HL-60/S4 (cell line): ENCODE measurements at regions not wholly inside any gene's neighbourhood (a gene's known extent, or its start where the extent isn't known, plus 50 kb on each side); places are given as distances from the start of the nearest gene placed in this dataset.

Source experiments
- in situ Hi-C: fragments of 300-500 bp; cut with MboI; formaldehyde crosslinking; loops from 2 replicates; pipeline ENCODE4 v1.14.3; 2022; ENCODE audit warnings: low sequenced_read_pairs

DNA sequence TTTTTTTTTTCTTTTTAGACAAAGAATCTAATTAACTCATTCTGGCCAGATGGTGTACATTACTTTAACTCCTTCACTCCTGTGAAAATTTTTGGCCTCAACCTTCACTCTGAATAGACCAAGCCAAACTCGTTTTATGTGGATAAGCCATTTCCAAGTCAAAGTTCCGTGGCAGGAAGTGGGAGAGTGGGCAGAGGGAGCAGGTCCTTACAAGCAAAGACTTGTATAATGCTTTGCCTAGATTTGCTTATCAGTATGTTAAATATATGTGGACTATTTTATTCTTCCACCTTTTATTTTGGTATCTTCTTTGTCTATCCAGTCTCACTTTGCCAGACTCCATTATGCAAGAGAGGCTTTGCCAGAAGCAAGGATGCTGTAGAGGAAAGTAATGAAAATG lies 178.1 kb upstream of the TNP1 start:
- in situ Hi-C loops, result no loop called here

DNA sequence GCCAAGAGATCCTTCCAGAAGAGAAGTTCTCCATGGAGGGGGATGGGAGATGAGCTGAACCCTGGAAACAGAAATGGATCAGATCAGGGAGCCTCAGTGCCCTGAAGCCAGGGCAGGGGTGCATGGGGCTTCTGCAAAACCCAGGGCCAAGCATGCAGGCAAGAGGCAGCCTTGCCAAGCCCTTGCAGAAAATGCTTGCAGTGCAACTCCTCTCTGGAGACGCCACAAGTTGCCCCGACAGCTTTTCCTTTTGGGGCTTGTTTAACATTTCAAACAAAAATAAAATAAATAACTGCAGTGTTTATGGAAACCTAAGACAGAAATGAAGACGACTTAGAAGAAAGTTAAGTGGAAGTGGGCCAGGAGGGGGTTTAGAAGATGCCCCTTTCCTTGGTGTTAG lies 177.5 kb upstream of the TNP1 start:
- in situ Hi-C loops, result no loop called here

DNA sequence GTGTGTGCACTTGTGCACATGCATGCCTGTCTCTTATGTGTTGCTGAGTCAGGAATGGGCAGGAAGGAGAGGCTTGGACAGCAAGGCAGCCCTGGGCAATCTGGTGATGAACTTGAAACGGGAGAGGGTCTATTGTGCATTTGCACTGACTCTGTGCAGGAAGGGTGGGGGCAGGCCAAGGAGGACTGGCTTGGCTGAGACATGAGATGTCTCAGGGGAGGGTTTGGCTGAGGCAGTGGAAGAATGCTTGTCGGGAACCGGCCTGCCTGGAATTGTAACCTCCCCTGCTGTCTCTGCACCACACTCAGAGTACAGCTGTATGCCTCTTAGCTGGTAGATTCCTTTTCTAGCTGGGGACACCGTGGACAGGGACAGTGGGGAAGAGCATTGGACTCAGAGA lies 176.1 kb upstream of the TNP1 start:
- in situ Hi-C loops, result no loop called here

DNA sequence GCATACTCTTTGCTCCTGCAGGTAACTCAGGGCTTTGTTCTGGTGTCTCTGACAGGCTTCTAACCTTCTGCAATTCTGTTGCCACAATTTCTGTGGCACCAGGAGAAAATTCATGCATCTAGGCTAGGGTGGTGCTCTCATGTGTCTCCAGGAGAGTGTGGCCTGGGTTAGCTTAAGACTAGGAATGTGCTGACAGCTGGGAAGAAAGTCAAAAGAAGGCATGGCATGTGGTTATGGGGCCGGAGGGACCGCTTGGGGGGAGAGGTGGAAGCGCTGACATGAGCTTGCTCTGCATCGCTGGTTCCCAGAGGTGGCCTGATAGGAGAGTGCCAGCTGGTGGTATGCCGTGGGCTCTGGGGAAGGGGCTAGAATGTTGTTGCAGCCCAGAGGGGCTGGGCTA lies 173.3 kb upstream of the TNP1 start:
- in situ Hi-C loops, result no loop called here

DNA sequence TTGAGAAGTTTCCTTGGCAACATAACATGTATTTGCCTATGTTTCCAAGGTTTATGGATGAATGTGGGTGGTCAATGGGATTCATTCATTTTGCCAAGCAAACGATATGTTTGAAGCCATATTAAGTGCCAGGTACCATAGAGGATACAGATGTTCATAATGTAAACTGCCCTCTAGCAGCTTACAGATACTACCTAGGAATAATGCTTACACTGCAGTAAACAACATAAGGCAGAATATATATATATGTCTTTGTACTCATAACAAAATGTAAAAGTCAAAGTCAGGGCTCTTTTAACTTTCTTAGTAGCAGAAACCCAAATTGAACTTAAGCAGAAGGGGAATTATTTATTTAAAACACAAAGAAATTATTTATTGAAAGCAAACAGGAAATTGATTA lies 171.6 kb upstream of the TNP1 start:
- in situ Hi-C loops, result no loop called here

DNA sequence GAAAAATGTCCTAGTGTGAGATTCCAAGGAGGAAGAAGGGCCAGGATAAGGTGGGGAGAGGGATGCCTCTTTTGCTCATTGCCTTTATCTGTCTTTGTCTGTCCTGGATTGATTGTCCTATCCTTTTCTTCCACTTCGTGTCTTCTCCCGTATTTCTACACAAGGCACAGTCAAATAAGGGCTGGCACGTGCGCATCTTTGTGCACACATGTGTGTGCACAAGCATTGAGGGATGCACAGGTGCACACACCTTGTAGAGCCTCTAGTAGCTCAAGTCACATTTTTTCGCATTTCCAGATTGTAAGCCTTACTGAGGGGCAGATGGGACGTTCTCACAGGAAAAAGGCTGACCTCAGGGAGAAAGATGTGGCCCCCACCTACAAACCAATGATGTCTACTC lies 170.2 kb upstream of the TNP1 start:
- in situ Hi-C loops, result no loop called here

DNA sequence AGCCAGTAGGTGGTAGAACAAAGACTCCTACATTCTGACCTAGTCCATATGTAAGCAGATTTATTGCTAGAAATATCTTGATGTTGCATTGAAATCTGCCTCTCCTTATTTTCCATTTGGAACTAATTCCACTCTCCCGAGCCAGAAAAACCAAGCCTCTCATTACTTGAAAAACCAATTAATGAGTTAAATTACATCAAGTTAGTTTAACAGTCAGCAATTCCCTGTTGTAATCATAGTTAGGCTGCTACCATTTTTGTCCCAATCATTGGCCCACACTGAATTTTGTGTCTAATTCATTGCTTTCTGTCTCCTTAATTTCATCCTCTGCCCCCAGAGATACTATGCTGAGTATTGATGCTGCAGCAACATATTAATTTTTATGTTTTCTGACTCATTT lies 168.3 kb upstream of the TNP1 start:
- in situ Hi-C loops, result no loop called here

DNA sequence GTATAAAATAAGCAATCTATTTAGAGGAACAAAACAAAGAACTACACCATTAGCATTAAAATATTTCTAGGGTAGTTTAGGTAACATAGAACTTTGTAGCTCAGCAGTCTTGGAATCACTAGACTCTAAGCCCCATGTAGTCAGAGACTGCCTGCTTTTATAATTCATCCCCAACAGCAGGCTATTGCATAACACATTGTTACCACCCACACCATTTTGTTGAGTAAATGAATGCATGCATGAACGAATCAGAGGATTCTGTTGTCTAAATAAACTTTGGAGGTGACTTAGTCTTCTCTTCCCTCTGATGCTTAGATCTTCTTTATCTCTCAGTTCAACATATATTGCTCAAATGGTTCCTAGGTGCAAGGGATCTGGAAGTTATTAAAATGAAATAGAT lies 167.6 kb upstream of the TNP1 start:
- in situ Hi-C loops, result no loop called here

DNA sequence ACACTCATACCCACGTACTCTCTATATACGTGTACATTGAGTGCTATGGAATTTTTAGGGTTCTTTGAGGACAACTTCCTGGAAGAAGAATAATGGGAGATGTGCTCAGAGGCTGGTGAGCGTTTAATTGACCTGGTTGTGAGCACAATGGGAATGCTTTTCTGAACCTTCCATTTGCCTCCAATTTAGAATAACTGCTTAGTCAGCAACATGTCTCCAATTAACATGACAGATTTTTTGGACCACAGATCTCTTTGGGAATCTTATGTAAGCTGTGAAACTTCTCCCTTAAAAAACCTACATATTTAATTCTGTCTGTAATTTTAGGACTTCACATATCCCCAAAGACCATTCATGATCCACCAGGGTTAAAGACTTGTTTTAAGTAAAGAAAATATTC lies 166.7 kb upstream of the TNP1 start:
- in situ Hi-C loops, result no loop called here

DNA sequence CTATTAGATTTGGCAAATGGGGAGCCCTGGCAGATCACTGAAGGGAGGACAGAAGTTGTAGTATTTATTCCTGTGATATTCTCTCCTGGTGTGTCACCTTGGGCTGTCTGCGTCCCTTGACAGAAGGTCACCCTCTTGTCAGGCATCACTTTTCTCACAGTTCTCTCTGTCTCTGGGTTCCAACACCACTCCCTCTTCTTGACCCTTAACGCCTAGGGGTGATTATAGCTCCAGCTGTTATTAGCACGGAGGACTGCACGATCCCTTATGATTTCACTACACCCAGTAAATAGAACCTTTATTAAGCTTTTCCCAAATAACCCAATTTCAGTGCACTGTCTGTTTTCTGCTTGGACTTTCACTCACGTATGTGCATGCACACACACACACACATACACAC lies 166.3 kb upstream of the TNP1 start:
- in situ Hi-C loops, result no loop called here

DNA sequence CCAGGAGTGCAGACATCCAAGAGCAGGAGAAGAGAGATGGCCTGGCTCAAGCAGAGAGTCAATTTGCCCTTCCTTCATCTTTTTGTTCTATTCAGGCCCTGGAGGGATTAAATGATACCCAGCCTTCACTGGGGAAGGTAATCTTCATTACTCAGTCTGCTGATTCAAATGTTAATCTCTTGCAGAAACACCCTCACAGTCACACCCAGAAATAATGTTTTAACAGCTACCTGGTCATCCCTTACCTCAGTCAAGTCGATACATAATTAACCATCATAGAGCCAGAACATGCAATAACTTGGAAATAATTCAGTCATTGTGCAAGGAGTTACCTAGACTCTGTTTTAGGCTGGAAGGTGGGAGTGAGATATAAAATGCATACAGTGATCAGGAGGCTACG lies 163.7 kb upstream of the TNP1 start:
- in situ Hi-C loops, result no loop called here

DNA sequence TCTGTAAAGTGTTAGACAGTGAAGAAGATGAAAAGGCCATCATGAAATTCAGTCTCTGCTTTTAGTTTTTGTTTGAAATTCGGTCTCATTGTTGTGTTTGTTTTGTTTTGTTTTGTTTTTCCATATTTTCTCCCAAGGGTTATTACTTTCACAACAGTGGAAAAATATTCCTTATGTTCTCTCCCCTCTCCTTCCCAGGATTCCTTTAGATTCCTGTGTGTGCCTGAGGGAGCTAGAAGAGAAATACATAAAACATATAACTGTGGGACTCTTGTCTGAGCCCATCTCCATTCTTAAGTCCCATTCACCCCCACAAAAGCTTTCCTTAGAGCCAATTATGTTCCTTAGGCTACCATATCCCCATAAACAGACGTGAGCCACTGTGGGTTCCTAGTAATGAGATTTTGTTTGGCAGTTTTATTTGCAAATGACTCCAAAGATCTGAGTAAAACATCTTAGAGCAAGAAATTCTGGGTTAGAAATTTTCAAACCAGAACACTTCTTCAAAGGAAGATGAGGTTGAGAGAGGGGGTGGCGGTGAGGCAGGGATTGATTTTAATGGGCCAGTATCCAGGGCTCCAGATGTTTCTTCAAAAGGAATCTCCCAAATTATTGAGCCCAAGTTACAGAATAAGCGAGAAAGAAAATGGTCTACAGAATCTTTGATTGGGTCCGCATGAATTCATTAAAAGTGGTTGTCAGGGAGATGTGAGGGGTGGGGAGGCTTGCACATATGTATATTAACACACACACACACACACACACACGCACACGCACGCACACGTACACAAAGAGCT lies 157.8 kb upstream of the TNP1 start:
- in situ Hi-C loops, result no loop called here

DNA sequence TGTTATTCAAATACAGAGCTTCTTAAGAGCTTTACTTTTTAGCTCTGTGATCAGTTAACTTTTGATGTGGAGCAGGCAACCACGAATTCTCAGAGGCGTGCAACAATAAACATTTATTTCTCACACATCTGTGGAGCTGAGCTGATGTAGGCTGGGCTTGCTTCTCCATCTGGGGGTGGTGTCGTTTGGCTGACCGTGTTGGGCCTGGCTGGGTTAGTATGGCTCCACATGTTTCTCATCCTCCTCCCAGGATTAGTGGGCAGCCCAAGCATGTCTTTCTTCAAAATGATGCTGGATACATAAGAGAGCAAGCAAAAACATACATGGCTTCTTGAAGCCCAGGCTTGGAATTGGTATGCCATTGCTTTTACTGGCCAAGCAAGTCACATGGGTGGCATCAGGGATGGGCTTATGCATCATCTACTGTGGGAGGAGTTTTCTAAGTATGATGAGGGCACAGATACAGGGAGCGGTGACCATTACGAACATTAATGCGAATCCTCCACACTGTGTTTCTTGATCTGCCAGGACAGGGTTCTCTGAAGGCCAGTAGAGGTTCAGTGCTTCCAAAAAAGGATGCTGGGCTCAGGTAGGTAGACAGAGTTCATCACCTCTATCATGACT lies 157.0 kb upstream of the TNP1 start:
- in situ Hi-C loops, result no loop called here

DNA sequence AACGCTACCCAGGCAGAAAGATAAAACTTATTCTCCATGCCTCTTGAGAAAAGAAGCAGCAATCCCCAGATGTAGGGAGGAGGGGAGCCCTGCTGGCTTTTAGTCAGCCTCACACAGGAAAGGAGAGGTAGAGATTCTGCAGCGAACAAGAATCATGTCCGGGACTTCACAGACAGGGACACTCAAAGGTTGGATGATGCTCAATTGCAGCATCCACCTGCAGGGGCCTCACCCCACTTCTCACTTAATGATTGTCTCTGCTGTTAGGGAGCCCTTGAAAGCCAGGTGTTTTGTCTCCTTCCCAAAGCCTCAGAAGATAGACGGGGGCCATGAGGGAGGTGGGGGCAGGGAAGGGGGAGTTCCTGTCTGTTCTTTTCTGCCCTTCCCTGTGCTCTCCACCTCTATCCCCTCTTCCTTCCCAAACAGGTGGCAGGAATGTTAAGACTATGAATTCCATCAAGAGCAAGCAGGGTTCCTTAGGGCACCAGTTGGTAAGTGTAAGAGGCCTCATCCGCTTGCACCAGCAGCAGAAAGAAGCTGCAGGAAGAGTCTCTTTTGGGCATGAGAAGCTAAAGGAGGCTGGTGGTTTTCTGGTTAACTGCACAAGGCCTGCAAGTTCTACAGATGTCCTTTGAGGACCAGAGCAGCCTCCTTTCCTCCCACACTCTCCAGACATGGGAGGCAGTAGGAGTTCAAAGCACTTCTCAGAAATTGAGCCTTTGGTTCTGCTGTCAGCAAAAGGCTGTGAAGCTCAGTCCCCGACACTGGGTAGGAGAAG lies 154.7 kb upstream of the TNP1 start:
- in situ Hi-C loops, result no loop called here

DNA sequence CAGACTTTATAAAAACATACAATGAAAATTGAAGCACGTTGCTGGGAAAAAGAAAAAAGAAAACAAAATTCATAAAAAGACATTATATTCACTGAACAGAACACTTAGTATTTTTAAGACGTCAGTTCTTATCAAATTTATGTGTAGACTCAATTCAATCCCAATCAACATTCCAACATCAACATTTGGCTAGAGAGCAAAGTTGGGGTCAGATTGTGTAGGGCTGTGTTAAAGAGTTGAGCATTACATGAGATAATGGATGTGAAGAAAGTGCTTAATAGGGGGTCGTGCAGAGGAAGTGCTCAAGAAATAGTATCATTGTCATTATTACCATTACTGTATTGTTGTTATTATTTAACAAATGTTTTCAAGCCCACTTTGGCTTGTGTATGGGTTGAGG lies 154.1 kb upstream of the TNP1 start:
- in situ Hi-C loops, result no loop called here

DNA sequence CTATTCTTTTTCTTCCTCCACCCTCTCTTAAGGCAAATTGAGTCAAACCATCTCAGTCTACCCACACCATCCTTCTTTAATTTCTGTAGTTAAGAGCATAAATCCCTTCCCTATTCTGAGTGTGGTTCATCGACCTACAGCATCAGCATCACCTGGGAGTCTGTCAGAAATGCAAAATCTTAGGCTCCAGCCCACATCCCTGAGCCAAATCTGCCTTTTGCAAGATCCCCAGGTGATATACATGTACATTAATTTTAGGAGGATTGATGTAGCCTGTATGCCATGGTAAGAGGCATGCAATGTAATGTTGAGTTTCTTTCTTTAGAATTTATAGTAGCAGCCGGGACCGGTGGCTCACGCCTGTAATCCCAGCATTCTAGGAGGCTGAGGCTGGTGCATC lies 151.7 kb upstream of the TNP1 start:
- in situ Hi-C loops, result no loop called here

DNA sequence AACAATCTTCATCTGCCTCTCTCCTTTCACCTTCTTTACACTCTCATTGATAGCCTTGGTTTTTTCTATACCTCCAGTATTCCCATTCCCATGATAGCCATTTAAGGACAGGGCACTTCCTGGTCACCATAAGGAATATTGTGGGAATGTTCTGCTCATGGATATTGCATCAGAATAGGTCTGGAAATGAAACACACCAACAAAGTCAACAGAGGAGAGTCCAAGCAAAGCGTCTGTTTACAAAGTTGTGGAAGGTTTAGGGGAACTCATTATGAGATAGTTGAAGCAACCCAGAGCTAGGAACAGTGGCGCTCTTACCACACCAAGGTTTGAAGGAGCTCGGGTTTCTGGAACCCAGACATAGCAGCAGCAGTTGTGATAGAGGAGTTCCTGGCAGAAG lies 150.3 kb upstream of the TNP1 start:
- in situ Hi-C loops, result no loop called here

DNA sequence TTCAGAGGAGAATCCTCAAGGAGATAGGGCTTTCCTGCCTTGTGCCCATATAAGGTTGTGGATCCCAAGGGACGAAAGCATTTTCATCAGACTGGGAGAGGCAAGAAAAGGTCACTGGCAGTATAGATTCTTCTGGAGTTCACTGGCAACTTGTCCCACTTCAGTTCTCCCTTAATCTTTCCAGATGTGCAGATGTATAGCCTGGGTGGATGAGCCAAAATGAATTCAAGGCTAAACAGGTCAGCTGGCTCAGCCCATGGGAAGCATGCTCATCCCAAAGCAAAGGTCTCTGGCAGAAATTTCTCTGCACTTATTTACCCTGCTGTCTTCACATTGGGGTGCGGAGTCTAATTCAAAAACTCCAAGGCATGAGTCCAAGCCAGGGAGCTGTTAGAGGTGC lies 148.9 kb upstream of the TNP1 start:
- in situ Hi-C loops, result no loop called here

DNA sequence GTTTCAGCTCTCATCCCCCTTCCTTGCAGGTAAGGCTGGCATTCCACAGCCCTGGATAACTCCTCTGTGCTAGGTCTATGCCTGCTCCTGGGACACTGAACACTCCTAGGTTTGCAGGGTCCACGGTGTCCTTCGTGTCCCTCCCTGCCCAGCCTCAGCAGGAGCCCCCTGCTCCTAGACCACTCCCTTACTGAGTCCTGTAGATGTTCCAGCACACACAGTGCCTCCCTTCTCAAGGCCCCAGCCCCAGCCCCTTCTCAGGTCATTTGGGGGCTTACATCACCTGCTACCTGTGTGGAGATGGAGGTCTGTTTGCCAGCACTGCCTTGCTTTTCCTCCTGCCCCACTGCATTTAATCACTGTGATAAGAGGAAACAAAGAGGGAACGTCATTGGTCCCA lies 146.4 kb upstream of the TNP1 start:
- in situ Hi-C loops, result no loop called here

DNA sequence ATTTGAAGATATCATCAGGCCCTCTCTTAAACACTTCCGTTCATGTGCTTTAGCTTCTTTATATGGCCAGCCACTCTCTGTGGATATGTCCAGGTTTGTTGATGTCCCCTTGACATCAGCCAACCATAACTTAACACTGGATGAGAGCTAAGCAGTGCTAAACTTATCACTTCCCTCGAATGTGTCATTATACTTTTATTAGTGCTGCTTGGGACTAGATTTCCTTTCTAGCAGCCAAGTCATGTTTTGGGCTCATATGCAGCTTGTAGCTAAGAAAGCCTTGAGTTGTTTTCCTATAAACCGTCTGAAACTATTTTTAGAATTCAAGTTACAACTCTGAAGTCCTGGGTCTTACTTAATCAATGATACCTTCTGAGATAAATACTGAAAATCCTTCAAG lies 144.8 kb upstream of the TNP1 start:
- in situ Hi-C loops, result no loop called here

DNA sequence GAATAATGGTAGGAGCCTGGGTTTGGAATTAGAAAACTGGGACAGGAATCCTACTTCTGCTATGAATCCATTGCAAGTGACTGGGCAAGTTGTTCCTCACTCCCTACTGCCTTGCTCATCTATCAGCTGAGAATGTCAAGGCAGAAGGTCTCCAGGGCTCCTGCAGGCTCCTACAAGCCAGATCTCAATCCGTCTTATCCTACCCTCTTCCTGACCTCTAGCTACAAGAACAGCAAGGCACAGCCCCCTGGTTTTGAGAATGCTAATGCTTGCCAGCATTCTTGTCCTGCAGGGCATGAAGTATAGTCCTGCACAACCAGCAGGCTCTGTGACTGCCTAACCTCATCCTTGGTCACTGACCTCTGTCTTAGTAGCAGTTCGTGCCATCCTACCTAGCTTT lies 141.9 kb upstream of the TNP1 start:
- in situ Hi-C loops, result no loop called here

DNA sequence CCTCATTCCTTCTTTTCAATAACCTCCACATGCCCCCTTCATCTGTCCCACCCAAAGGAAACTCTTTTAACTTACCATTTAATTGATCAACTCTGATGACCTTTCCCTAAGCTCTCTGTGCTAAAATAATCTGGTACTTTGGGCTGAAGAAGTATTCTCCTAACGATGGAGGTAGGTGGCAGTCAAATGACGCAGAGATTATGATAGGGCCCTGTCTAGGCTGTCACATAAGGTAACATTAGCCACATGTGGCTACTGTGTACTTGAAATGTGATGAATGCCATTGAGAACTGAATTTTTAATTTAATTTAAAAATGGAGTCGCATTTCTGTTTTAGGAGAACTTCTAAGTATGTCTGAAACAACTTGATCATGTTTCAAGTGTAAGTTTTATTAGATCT lies 140.5 kb upstream of the TNP1 start:
- in situ Hi-C loops, result no loop called here
